Heart right ventricle (tissue), 16 donors: ENCODE measurements at regions not wholly inside any gene's neighbourhood (a gene's known extent, or its start where the extent isn't known, plus 50 kb on each side); places are given as distances from the start of the nearest gene placed in this dataset.
A peak's percentile ranks its signal among the peaks of the same experiment; 100 is the strongest.

Experiments used
- ATAC-seq, 8 donors: fragments of 200-7000 bp; cut with Tn5 transposase; one replicate each; pipeline ENCODE4 v1.9.1; 2020; ENCODE audit warnings: mild to moderate bottlenecking in 8 of 8, moderate library complexity in 8 of 8, moderate number of reproducible peaks in 1 of 8
- DNase-seq, 2 donors: peaks; one replicate each; pipeline ENCODE4 v3.0.0-alpha.2; 2020
- H3K27ac ChIP-seq, 10 donors: fragments of 200-600 bp; sonication (generic) in 2 of 10; one replicate each; pipeline versions ENCODE4 v1.5.0 to v1.8.0; 2020 to 2022; ENCODE audit warnings: mild to moderate bottlenecking in 3 of 10
- H3K27me3 ChIP-seq, 7 donors: fragments of 200-600 bp; one replicate each; pipeline ENCODE4 v1.8.0; 2021 to 2022; ENCODE audit warnings: mild to moderate bottlenecking in 2 of 7
- H3K36me3 ChIP-seq, 9 donors: fragments of 200-600 bp; sonication (generic) in 1 of 9; one replicate each; pipeline versions ENCODE4 v1.5.0 to v1.8.0; 2020 to 2022; ENCODE audit warnings: mild to moderate bottlenecking in 2 of 9
- H3K4me1 ChIP-seq, 9 donors: fragments of 200-600 bp; sonication (generic) in 1 of 9; one replicate each; pipeline versions ENCODE4 v1.5.0 to v1.8.0; 2020 to 2022; ENCODE audit warnings: mild to moderate bottlenecking in 4 of 9
- H3K4me3 ChIP-seq, 10 donors: fragments of 200-600 bp; sonication (generic) in 2 of 10; one replicate each; pipeline versions ENCODE4 v1.5.0 to v1.8.0; 2020 to 2022; ENCODE audit warnings: mild to moderate bottlenecking in 7 of 10, moderate library complexity in 2 of 10
- H3K9me3 ChIP-seq, 11 donors: fragments of 200-600 bp in 10 of 11; sonication (generic) in 2 of 11; one replicate each; pipeline versions ENCODE4 v1.5.0 to v1.8.0; 2013 to 2022; ENCODE audit warnings: mild to moderate bottlenecking in 2 of 11, control low read depth in 1 of 11, moderate library complexity in 1 of 11
- WGBS, 2 donors: extraction: QIAGEN DNeasy Blood & Tissue Kit; methylation state at CpG; one replicate each; pipeline ENCODE4 v1.1.7; 2013; ENCODE audit warnings: inconsistent platforms in 1 of 2; 5-methylcytosine and 5-hydroxymethylcytosine counted together
- intact Hi-C, 10 donors: fragments of 100-400 bp; cut with DNase I; formaldehyde crosslinking; loops; one replicate each; pipeline versions ENCODE4 v1.11.1 to v1.14.2; 2022
- TF ChIP-seq, protein P1 (sequence below), 9 donors: fragments of 200-600 bp; sonication (generic) in 2 of 9; IDR thresholded peaks; one replicate each; pipeline versions ENCODE4 v1.5.0 to v1.8.0; 2021 to 2022; ENCODE audit warnings: antibody characterized with exemption in 9 of 9, mild to moderate bottlenecking in 5 of 9, moderate library complexity in 1 of 9
- donor health status: Arrhythmogenic right ventricular cardiomyopathy.
- donor health status: ischemic (EF 13 %, LVEDD 7.1; RV severe dilation, severe dysfunction).
- donor health status: healthy with polysubstance abuse.
- donor health status: DM: no; HTN: yes; CAD: no.
- donor health status: DM: no; HTN: no; CAD: no.
- donor health status: ischemic (EF 25% LVEDD 6.9; RV normal size, moderate dysfunction).
- donor health status: ischemic (EF 25% LVEDD 5.7; RV mildly dilated, moderate dysfunction).
- donor health status: healthy.
- donor health status: DM: yes; HTN: yes; CAD: no.
- donor health status: Ischemic cardiomyopathy.
- donor health status: ischemic (EF 35%, LVEDD 5.7; RV mildly dilated, moderate dysfunction).
- donor health status: nonischemic (EF 11% LVEDD 7.7; RV severe dilation, severe dysfunction).
- donor health status: DM: yes; HTN: yes; CAD: no.
- donor health status: PGD.
- donor health status: ischemic (EF 29% LVEDD 5.4; RV normal size, mild dysfunction).
- donor health status: nonischemic (EF 23%, LVEDD 6.1; RV moderate dilation, normal function).

- no peak for ATAC-seq
Observed at GRCh38 chr7:121798896-121799295, 74.1 kb upstream of the PTPRZ1 start.

GRCh38 chr7:121798453-121798840, 74.5 kb upstream of the PTPRZ1 start:
- TF ChIP-seq, protein P1, sequence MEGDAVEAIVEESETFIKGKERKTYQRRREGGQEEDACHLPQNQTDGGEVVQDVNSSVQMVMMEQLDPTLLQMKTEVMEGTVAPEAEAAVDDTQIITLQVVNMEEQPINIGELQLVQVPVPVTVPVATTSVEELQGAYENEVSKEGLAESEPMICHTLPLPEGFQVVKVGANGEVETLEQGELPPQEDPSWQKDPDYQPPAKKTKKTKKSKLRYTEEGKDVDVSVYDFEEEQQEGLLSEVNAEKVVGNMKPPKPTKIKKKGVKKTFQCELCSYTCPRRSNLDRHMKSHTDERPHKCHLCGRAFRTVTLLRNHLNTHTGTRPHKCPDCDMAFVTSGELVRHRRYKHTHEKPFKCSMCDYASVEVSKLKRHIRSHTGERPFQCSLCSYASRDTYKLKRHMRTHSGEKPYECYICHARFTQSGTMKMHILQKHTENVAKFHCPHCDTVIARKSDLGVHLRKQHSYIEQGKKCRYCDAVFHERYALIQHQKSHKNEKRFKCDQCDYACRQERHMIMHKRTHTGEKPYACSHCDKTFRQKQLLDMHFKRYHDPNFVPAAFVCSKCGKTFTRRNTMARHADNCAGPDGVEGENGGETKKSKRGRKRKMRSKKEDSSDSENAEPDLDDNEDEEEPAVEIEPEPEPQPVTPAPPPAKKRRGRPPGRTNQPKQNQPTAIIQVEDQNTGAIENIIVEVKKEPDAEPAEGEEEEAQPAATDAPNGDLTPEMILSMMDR (IDR thresholded peaks at IDR 0.05), result no peak
- WGBS, 2 donors, result 77 to 81% methylated on average over 2 of the region's 2 CpGs
- Histone ChIP-seq H3K9me3 (no peaks in the 10 kb centered on the region), H3K4me3 (no peak overlapping the region), H3K36me3 (no peaks in the 10 kb centered on the region), H3K27ac (no peak overlapping the region), H3K27me3 (no peaks in the 10 kb centered on the region), H3K4me1 (no peaks in the 10 kb centered on the region)
- no peak for DNase-seq
- intact Hi-C loops, result no loop called here
- ATAC-seq, result no peak

More at GRCh38 chr7:121798896-121799295, 74.1 kb upstream of the PTPRZ1 start:
- TF ChIP-seq, protein P1 (IDR thresholded peaks at IDR 0.05), result no peak
- Histone ChIP-seq H3K27me3 (no peaks in the 10 kb centered on the region), H3K9me3 (no peaks in the 10 kb centered on the region), H3K4me1 (no peaks in the 10 kb centered on the region), H3K36me3 (no peaks in the 10 kb centered on the region), H3K4me3 (no peak overlapping the region), H3K27ac (no peak overlapping the region)
- no peak for DNase-seq
- WGBS, 2 donors, result 31 to 40% methylated on average over 1 of the region's 1 CpG
- intact Hi-C loops, result no loop called here

DNA sequence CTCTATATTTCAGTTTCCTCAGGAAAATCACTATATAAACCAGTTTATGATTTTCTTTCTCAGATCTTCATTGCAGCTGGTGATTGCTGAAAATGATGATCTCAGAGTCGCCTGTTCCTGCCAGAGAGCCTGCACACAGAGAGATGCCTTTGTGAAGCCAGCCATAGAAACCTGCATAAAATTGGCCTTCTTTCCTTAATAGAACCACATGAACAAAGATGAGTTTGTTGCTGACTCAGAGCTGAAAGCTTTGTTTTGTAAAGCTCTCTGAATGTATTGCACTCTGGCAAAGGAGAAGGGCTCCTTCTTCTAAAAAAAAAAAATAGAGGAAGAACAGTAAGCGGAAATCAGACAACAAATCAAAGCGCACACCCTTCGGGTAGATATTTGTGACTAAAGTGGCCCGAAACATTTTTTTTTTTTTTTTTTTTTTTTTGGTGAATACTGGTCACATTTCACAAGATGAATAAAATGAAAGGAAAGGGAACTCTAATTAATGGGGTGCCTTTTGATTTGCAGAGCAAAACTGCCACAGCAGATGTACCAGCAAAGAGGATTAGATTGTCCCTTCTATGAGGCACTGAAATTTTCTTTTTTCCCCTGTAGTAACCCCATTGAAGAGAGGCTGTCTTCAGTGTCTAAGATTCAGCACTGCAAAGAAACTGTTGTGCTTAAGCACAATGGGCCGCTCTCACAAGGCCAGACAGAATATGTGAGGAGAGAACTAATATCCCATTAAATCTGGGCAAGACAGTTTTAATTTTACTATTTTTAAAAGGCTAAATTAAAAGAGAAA, 75.1 kb upstream of the PTPRZ1 start:
- ATAC-seq (peak in 2 of 8 donors; percentile 21 to 49), DNase-seq (no peak)
- Histone ChIP-seq H3K4me3 (no peak overlapping the region), H3K9me3 (no peaks in the 10 kb centered on the region), H3K27me3 (no peaks in the 10 kb centered on the region), H3K27ac (no peak overlapping the region), H3K36me3 (no peaks in the 10 kb centered on the region), H3K4me1 (no peaks in the 10 kb centered on the region)
- TF ChIP-seq, protein P1 (IDR thresholded peaks at IDR 0.05), result no peak
- intact Hi-C loops, result no loop called here
- WGBS, 2 donors, result 66 to 73% methylated on average over 6 of the region's 6 CpGs

GRCh38 chr7:121796936-121797656, 75.9 kb upstream of the PTPRZ1 start:
- H3K36me3 ChIP-seq, result no peaks in the 10 kb centered on the region
- no peak overlapping the region for H3K27ac ChIP-seq
- TF ChIP-seq, protein P1 (IDR thresholded peaks at IDR 0.05), result no peak
- no peak overlapping the region for H3K4me3 ChIP-seq
- H3K4me1 ChIP-seq, result no peaks in the 10 kb centered on the region
- intact Hi-C loops, result no loop called here
- no peak for DNase-seq
- H3K27me3 ChIP-seq, result no peaks in the 10 kb centered on the region
- no peaks in the 10 kb centered on the region for H3K9me3 ChIP-seq
- 65 to 66% methylated on average over 7 of the region's 7 CpGs for WGBS, 2 donors
- no peak for ATAC-seq
